Keratinocyte (primary cell): ENCODE measurements at regions not wholly inside any gene's neighbourhood (a gene's known extent, or its start where the extent isn't known, plus 50 kb on each side); places are given as distances from the start of the nearest gene placed in this dataset.

Experiments
- DNase-seq: peaks from one replicate; pipeline ENCODE4 v3.0.0-alpha.2; 2011; ENCODE audit warnings: low read depth, missing footprints, low spot score
- FAIRE-seq: peaks from 2 replicates; lab custom pipeline; 2011; peaks lifted over from hg19 to GRCh38; lab: Jason Lieb, UNC
- H2AFZ ChIP-seq: 2 replicates; pipeline ENCODE4 v1.6.0; 2012; ENCODE audit warnings: low read length, control low read depth, inconsistent platforms; ENCODE audit not compliant: control insufficient read depth
- H3K27ac ChIP-seq: 2 replicates; pipeline ENCODE4 v1.5.1; 2011; ENCODE audit warnings: low read length; ENCODE audit not compliant: control insufficient read depth, insufficient read depth
- H3K27me3 ChIP-seq: 3 replicates; pipeline ENCODE4 v1.6.0; 2011; ENCODE audit warnings: low read length; ENCODE audit not compliant: control insufficient read depth, insufficient read depth; ENCODE audit errors: extremely low read depth
- H3K36me3 ChIP-seq, 2 experiments: 2 replicates in 1 of 2; 3 replicates in 1 of 2; pipeline ENCODE4 v1.5.1; 2011; ENCODE audit warnings: low read length in 2 of 2, mild to moderate bottlenecking in 1 of 2; ENCODE audit not compliant: control insufficient read depth in 2 of 2, insufficient read depth in 2 of 2; ENCODE audit errors: extremely low read depth in 1 of 2
- H3K4me1 ChIP-seq: 3 replicates; pipeline ENCODE4 v1.5.1; 2011; ENCODE audit warnings: low read length; ENCODE audit not compliant: control insufficient read depth, insufficient read depth; ENCODE audit errors: extremely low read depth
- H3K4me2 ChIP-seq: 3 replicates; pipeline ENCODE4 v1.6.0; 2011; ENCODE audit warnings: low read depth, low read length; ENCODE audit not compliant: control insufficient read depth, insufficient read depth; ENCODE audit errors: extremely low read depth
- H3K4me3 ChIP-seq, 3 experiments: fragments of 200-600 bp in 1 of 3; sonication (generic) in 1 of 3; 2 replicates in 2 of 3; 3 replicates in 1 of 3; pipeline ENCODE4 v1.5.1; 2011 to 2016; ENCODE audit warnings: low read length in 3 of 3, mild to moderate bottlenecking in 3 of 3, control low read depth in 2 of 3, inconsistent platforms in 1 of 3, low read depth in 1 of 3, mixed read lengths in 1 of 3, mixed run types in 1 of 3, moderate library complexity in 1 of 3; ENCODE audit not compliant: control insufficient read depth in 2 of 3, insufficient read depth in 2 of 3; ENCODE audit errors: extremely low read depth in 1 of 3
- H3K79me2 ChIP-seq: 2 replicates; pipeline ENCODE4 v1.6.0; 2012; ENCODE audit warnings: low read length; ENCODE audit not compliant: control insufficient read depth, insufficient read depth
- H3K9ac ChIP-seq: 3 replicates; pipeline ENCODE4 v1.6.0; 2011; ENCODE audit warnings: low read length; ENCODE audit not compliant: control insufficient read depth, insufficient read depth; ENCODE audit errors: extremely low read depth
- H3K9me1 ChIP-seq: 3 replicates; pipeline ENCODE4 v1.6.0; 2011; ENCODE audit warnings: low read length; ENCODE audit not compliant: control insufficient read depth, insufficient read depth; ENCODE audit errors: extremely low read depth
- H3K9me3 ChIP-seq: 2 replicates; pipeline ENCODE4 v1.5.1; 2012; ENCODE audit warnings: low read depth, low read length; ENCODE audit not compliant: control insufficient read depth
- H4K20me1 ChIP-seq: 3 replicates; pipeline ENCODE4 v1.6.0; 2011; ENCODE audit warnings: low read length; ENCODE audit not compliant: control insufficient read depth, insufficient read depth; ENCODE audit errors: extremely low read depth
- EZH2 ChIP-seq: IDR thresholded peaks from one replicate; pipeline ENCODE4 v1.6.1; 2012; ENCODE audit warnings: inconsistent platforms, mild to moderate bottlenecking, low read length, moderate library complexity
- dilution Hi-C: fragments of 300-500 bp; cut with MboI; formaldehyde crosslinking; loops from one replicate; pipeline ENCODE4 v1.7.0; 2020; ENCODE audit warnings: low sequenced_read_pairs; ENCODE audit not compliant: extremely low pct_ligation_motif_present
- TF ChIP-seq, protein P1 (sequence below), 3 experiments: IDR thresholded peaks in 1 of 3; conservative IDR thresholded peaks in 1 of 3; optimal IDR thresholded peaks in 1 of 3; 2 replicates in 2 of 3; 3 replicates in 1 of 3; pipeline versions ENCODE3 to v1.5.1; 2011; ENCODE audit warnings: low read length in 3 of 3, mild to moderate bottlenecking in 3 of 3, moderate library complexity in 2 of 3, control low read depth in 1 of 3, inconsistent platforms in 1 of 3; ENCODE audit not compliant: insufficient read depth in 2 of 3; ENCODE audit errors: extremely low read depth in 1 of 3

DNA sequence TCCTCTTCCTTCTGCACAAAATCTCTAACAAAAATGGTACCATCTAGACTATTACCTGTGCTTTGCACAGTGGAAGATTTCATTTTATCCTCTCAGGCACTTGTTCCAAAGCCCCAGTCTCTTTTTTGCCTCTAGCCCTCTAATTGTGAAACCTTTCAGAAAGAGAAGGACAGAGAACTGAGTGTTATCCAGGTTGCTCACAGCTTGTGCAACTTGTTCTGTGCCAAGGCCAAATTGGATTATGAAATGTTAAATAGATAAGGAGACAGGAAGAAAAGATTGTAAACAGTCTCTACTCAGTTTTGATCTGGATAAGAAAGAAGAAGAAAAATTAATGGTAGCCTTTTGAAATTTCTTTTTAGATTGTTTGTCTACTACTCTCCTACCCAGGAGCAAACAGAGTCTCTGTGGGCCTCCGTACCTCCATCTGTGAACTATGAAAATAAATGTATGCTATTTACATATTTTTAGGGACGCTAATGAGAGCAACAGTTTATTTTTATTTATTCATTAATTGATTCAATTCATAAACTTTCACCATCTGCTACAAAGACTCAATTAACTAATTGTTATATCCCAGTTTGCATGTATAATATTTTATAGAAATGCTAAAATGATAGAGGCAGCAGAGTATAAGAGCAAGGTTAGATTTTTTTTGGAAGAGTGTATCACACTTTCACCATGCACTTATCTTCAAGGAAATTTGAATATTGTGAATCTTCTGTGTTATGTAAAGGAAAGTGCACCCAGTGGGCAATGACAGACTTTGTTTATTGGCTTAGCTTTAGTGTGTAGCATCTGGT, 339.0 kb upstream of the ETAA1 start:
- H3K79me2 ChIP-seq, result no peaks in the 10 kb centered on the region
- no peaks in the 10 kb centered on the region for H3K4me1 ChIP-seq
- H3K4me2 ChIP-seq, result no peak overlapping the region
- H3K9me3 ChIP-seq, result no peaks in the 10 kb centered on the region
- no peak overlapping the region for H3K4me3 ChIP-seq
- H3K27me3 ChIP-seq, result no peaks in the 10 kb centered on the region
- DNase-seq, result no peak
- H3K36me3 ChIP-seq, result no peaks in the 10 kb centered on the region
- H3K9ac ChIP-seq, result no peak overlapping the region
- no peak overlapping the region for H3K27ac ChIP-seq
- no peak overlapping the region for H2AFZ ChIP-seq
- no peak for FAIRE-seq
- dilution Hi-C loops, result no loop called here
- H3K9me1 ChIP-seq, result no peaks in the 10 kb centered on the region
- TF ChIP-seq, protein P1, sequence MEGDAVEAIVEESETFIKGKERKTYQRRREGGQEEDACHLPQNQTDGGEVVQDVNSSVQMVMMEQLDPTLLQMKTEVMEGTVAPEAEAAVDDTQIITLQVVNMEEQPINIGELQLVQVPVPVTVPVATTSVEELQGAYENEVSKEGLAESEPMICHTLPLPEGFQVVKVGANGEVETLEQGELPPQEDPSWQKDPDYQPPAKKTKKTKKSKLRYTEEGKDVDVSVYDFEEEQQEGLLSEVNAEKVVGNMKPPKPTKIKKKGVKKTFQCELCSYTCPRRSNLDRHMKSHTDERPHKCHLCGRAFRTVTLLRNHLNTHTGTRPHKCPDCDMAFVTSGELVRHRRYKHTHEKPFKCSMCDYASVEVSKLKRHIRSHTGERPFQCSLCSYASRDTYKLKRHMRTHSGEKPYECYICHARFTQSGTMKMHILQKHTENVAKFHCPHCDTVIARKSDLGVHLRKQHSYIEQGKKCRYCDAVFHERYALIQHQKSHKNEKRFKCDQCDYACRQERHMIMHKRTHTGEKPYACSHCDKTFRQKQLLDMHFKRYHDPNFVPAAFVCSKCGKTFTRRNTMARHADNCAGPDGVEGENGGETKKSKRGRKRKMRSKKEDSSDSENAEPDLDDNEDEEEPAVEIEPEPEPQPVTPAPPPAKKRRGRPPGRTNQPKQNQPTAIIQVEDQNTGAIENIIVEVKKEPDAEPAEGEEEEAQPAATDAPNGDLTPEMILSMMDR (optimal IDR thresholded peaks at IDR 0.05 in 1 of 3, IDR thresholded peaks at IDR 0.05 in 1 of 3, conservative IDR thresholded peaks at IDR 0.05 in 1 of 3; ENCODE audit: extremely low read depth in 1 of 3, insufficient read depth in 2 of 3, low read length in 3 of 3), result no peak
- no peak for TF ChIP-seq EZH2
- H4K20me1 ChIP-seq, result no peaks in the 10 kb centered on the region

DNA sequence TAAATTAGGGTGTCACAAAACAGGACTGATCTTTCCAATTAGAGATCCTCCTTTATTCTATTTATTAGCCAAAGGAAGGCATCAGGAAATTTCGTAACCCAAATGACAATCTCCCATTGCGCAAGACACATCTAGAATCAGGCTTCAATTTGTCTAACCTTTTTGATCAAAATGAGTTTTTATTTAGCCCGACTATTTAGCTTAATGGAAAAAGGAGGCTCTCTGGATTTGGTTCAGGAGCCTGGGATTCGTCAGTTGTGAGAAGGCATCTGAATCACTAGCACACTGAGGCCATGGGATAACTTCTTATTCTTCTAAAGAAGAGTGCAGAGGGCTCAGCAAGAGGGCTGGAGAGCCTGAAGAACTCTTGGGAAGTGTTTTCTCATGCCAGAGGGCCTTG, 332.1 kb upstream of the ETAA1 start:
- FAIRE-seq (no peak), DNase-seq (no peak)
- no peaks in the 10 kb centered on the region for H3K4me1 ChIP-seq
- no peak overlapping the region for H2AFZ ChIP-seq
- H4K20me1 ChIP-seq, result no peaks in the 10 kb centered on the region
- no peaks in the 10 kb centered on the region for H3K9me1 ChIP-seq
- TF ChIP-seq, protein P1 (optimal IDR thresholded peaks at IDR 0.05 in 1 of 3, IDR thresholded peaks at IDR 0.05 in 1 of 3, conservative IDR thresholded peaks at IDR 0.05 in 1 of 3; ENCODE audit: extremely low read depth in 1 of 3, insufficient read depth in 2 of 3, low read length in 3 of 3), result no peak
- no peak for TF ChIP-seq EZH2
- H3K9ac ChIP-seq, result no peak overlapping the region
- H3K4me3 ChIP-seq, result no peak overlapping the region
- no peak overlapping the region for H3K27ac ChIP-seq
- no peaks in the 10 kb centered on the region for H3K27me3 ChIP-seq
- no peaks in the 10 kb centered on the region for H3K36me3 ChIP-seq
- H3K4me2 ChIP-seq, result no peak overlapping the region
- no peaks in the 10 kb centered on the region for H3K9me3 ChIP-seq
- dilution Hi-C loops, result no loop called here
- H3K79me2 ChIP-seq, result no peaks in the 10 kb centered on the region
